ENCODE measurements at regions not wholly inside any gene's neighbourhood (a gene's known extent, or its start where the extent isn't known, plus 50 kb on each side); places are given as distances from the start of the nearest gene placed in this dataset.

DNA sequence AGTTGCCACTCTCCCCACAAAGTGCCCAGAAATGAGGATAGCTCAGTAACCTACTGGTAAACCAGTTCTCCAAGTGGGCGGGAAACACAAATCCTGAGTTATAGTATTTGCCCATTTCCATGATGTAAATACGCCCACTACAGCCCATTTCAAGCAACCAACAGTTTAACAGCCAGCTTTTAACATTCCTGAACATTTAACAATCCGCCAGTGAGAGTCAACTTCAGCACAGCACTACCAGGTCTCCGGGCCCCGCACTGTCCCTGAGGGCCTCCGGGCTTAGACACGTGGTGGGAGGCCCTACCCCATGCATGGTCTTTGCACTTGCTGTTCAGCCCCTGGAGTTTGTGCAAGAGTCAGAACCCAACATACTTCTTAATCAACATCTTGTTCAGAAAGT, 132.0 kb upstream of the CTTNBP2NL start:
- no peak for TF ChIP-seq CTCF (IDR thresholded peaks at IDR 0.05; ENCODE audit: poor library complexity)
- no peak for TF ChIP-seq EZH2 (IDR thresholded peaks at IDR 0.05; ENCODE audit: borderline replicate concordance)

Data from hepatocyte (in vitro differentiated cells).